ENCODE measurements at regions not wholly inside any gene's neighbourhood (a gene's known extent, or its start where the extent isn't known, plus 50 kb on each side); places are given as distances from the start of the nearest gene placed in this dataset.

- DNase-seq = no peak
Observed at GRCh38 chr15:97401970-97402369, 558.5 kb upstream of the ARRDC4 start.

GRCh38 chr15:97406841-97407240 is 553.7 kb upstream of the ARRDC4 start:
- DNase-seq = no peak

GRCh38 chr15:97410897-97411575 is 549.5 kb upstream of the ARRDC4 start:
- no peak for DNase-seq

- no peak for DNase-seq
Observed at GRCh38 chr15:97420130-97420529, 540.4 kb upstream of the ARRDC4 start.

GRCh38 chr15:97425596-97425995 is 534.9 kb upstream of the ARRDC4 start:
- no peak for DNase-seq

- DNase-seq = no peak
Observed at GRCh38 chr15:97443101-97443500, 517.4 kb upstream of the ARRDC4 start.

- no peak for DNase-seq
Observed at GRCh38 chr15:97446138-97446537, 514.4 kb upstream of the ARRDC4 start.

- DNase-seq = no peak
Observed at GRCh38 chr15:97456521-97457202, 503.8 kb upstream of the ARRDC4 start.

GRCh38 chr15:97457203-97457847 is 503.2 kb upstream of the ARRDC4 start:
- no peak for DNase-seq

GRCh38 chr15:97459771-97460170 is 500.7 kb upstream of the ARRDC4 start:
- no peak for DNase-seq

GRCh38 chr15:97461226-97461625 is 499.3 kb upstream of the ARRDC4 start:
- no peak for DNase-seq

GRCh38 chr15:97463696-97464095 is 496.8 kb upstream of the ARRDC4 start:
- no peak for DNase-seq

GRCh38 chr15:97470417-97470816 is 490.1 kb upstream of the ARRDC4 start:
- no peak for DNase-seq

- DNase-seq = no peak
Observed at GRCh38 chr15:97473627-97474026, 486.9 kb upstream of the ARRDC4 start.

GRCh38 chr15:97479957-97480356 is 480.5 kb upstream of the ARRDC4 start:
- no peak for DNase-seq

- DNase-seq = no peak
Observed at GRCh38 chr15:97482521-97482920, 478.0 kb upstream of the ARRDC4 start.

GRCh38 chr15:97483232-97483631 is 477.3 kb upstream of the ARRDC4 start:
- DNase-seq = no peak

GRCh38 chr15:97490429-97490828 is 470.1 kb upstream of the ARRDC4 start:
- no peak for DNase-seq

- peak; percentile 84 to 87 for DNase-seq
Observed at GRCh38 chr15:97501291-97501690, 459.2 kb upstream of the ARRDC4 start.

GRCh38 chr15:97502038-97502437 is 458.5 kb upstream of the ARRDC4 start:
- no peak for DNase-seq

GRCh38 chr15:97504031-97504792 is 456.3 kb upstream of the ARRDC4 start:
- peak; percentile 79 to 91 for DNase-seq

- peak; percentile 28 to 32 for DNase-seq
Observed at GRCh38 chr15:97517737-97518136, 442.8 kb upstream of the ARRDC4 start.

GRCh38 chr15:97520689-97521088 is 439.8 kb upstream of the ARRDC4 start:
- no peak for DNase-seq

Data from inflammatory macrophage (primary cell).